Prostate gland (tissue), 2 donors: ENCODE measurements at regions not wholly inside any gene's neighbourhood (a gene's known extent, or its start where the extent isn't known, plus 50 kb on each side); places are given as distances from the start of the nearest gene placed in this dataset.
"Not testable (repeated sequence)": the region's sequence is repeated elsewhere in the genome, so short reads cannot be mapped to it uniquely, and the experiment has no call there.

Source experiments
- POLR2AphosphoS5 ChIP-seq: sonication (generic); formaldehyde crosslinking; IDR thresholded peaks from one replicate; pipeline ENCODE4 v1.6.1; 2017; ENCODE audit warnings: antibody characterized with exemption
- TF ChIP-seq, protein P1 (sequence below), 4 experiments: fragments of 200-600 bp in 2 of 4; fragments of 450-650 bp in 2 of 4; sonication (generic) in 2 of 4; IDR thresholded peaks; 1 replicate in 3 of 4; 2 replicates in 1 of 4; pipeline ENCODE4 v1.5.1; 2016 to 2019; ENCODE audit warnings: antibody characterized with exemption in 4 of 4, mild to moderate bottlenecking in 2 of 4, moderate library complexity in 2 of 4

- TF ChIP-seq, protein P1, sequence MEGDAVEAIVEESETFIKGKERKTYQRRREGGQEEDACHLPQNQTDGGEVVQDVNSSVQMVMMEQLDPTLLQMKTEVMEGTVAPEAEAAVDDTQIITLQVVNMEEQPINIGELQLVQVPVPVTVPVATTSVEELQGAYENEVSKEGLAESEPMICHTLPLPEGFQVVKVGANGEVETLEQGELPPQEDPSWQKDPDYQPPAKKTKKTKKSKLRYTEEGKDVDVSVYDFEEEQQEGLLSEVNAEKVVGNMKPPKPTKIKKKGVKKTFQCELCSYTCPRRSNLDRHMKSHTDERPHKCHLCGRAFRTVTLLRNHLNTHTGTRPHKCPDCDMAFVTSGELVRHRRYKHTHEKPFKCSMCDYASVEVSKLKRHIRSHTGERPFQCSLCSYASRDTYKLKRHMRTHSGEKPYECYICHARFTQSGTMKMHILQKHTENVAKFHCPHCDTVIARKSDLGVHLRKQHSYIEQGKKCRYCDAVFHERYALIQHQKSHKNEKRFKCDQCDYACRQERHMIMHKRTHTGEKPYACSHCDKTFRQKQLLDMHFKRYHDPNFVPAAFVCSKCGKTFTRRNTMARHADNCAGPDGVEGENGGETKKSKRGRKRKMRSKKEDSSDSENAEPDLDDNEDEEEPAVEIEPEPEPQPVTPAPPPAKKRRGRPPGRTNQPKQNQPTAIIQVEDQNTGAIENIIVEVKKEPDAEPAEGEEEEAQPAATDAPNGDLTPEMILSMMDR (IDR thresholded peaks at IDR 0.05) = not testable (repeated sequence)
- TF ChIP-seq POLR2AphosphoS5 = not testable (repeated sequence)
These were observed 781.0 kb upstream of the TPTE start for GRCh38 chr21:9740177-9740941.
